ENCODE measurements at regions not wholly inside any gene's neighbourhood (a gene's known extent, or its start where the extent isn't known, plus 50 kb on each side); places are given as distances from the start of the nearest gene placed in this dataset.

DNA sequence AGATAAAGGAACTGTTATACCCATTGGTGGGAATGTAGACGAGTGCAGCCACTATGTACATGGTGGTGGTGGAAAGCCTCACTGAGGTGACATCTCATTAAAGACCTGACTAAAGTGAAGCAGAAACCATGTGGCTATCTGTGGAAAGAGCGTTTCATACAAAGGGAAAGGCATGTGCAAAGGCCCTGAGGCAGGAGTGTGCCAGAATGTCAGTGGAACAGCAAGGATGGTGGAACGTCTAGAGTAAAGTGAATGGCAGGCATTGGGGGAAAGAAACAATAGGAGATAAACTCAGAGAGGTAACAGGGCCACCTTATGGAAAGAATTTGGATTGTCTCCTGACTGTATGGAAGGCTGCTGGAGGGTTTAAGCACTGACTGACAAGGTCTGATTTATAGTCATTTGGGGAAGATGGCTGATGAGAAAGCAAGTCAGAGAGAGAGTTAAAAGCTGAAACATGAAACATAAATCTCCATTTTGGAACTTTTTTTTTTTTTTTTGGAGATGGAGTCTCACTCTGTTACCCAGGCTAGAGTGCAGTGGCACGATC, 245.7 kb downstream of the STK31 start:
- POLR2A ChIA-PET: no interaction called here
- Histone ChIP-seq H3K9me1 (replicated peaks; ENCODE audit: control insufficient read depth, extremely low read depth, insufficient read depth, low read length) (no peaks in the 10 kb centered on the region), H3K79me2 (ENCODE audit: control insufficient read depth, insufficient read depth, low read length) (no peaks in the 10 kb centered on the region), H3K9ac (replicated peaks; ENCODE audit: extremely low read depth, insufficient read depth, low read length) (no peak overlapping the region), H4K20me1 (replicated peaks; ENCODE audit: control insufficient read depth, extremely low read depth, insufficient read depth, low read length) (no peaks in the 10 kb centered on the region), H3K9me3 (replicated peaks; ENCODE audit: control insufficient read depth, insufficient read depth, low read length) (no peaks in the 10 kb centered on the region), H3K27me3 (ENCODE audit: control insufficient read depth in 2 of 2, insufficient read depth in 2 of 2, low read length in 2 of 2) (no peaks in the 10 kb centered on the region), H3K36me3 (ENCODE audit: control insufficient read depth in 2 of 2, extremely low read depth in 1 of 2, insufficient read depth in 2 of 2, low read length in 2 of 2) (no peaks in the 10 kb centered on the region), H3K4me3 (replicated peaks in 1 of 3; ENCODE audit: insufficient read depth in 1 of 3, low read depth in 1 of 3, low read length in 3 of 3) (no peak overlapping the region), H3K4me2 (ENCODE audit: insufficient read depth, low read length) (no peak overlapping the region), H3K4me1 (ENCODE audit: control insufficient read depth, extremely low read depth, insufficient read depth, low read length) (no peaks in the 10 kb centered on the region), H3K27ac (ENCODE audit: insufficient read depth, low read depth, low read length) (no peak overlapping the region), H2AFZ (ENCODE audit: low read depth, low read length) (no peak overlapping the region)
- dilution Hi-C loops (cut with MboI; ENCODE audit: extremely low pct_ligation_motif_present, low sequenced_read_pairs): no loop called here
- CTCF ChIA-PET: no interaction called here
- DNase-seq (ENCODE audit: low read depth, low spot score) (no peak), FAIRE-seq (no peak)
- BruUV-seq (replicated peaks): no TSS peak
- no peak for TF ChIP-seq GATA2 (IDR thresholded peaks at IDR 0.05; ENCODE audit: insufficient read depth, insufficient read length, low read depth, low read length)
- intact Hi-C loops (cut with micrococcal nuclease): no loop called here

GRCh38 chr7:23956772-23957576, 247.0 kb downstream of the STK31 start:
- BruUV-seq (replicated peaks): no TSS peak
- no peak for FAIRE-seq
- no peaks in the 10 kb centered on the region for H3K79me2 ChIP-seq (ENCODE audit: control insufficient read depth, insufficient read depth, low read length)
- no peak overlapping the region for H3K27ac ChIP-seq (ENCODE audit: insufficient read depth, low read depth, low read length)
- H2AFZ ChIP-seq (ENCODE audit: low read depth, low read length): no peak overlapping the region
- H3K4me2 ChIP-seq (ENCODE audit: insufficient read depth, low read length): no peak overlapping the region
- no peaks in the 10 kb centered on the region for H3K27me3 ChIP-seq (ENCODE audit: control insufficient read depth in 2 of 2, insufficient read depth in 2 of 2, low read length in 2 of 2)
- H3K9me3 ChIP-seq (replicated peaks; ENCODE audit: control insufficient read depth, insufficient read depth, low read length): no peaks in the 10 kb centered on the region
- no peak for DNase-seq (ENCODE audit: low read depth, low spot score)
- H3K36me3 ChIP-seq (ENCODE audit: control insufficient read depth in 2 of 2, extremely low read depth in 1 of 2, insufficient read depth in 2 of 2, low read length in 2 of 2): no peaks in the 10 kb centered on the region
- intact Hi-C loops (cut with micrococcal nuclease) (no loop called here), dilution Hi-C loops (cut with MboI; ENCODE audit: extremely low pct_ligation_motif_present, low sequenced_read_pairs) (no loop called here)
- H3K4me1 ChIP-seq (ENCODE audit: control insufficient read depth, extremely low read depth, insufficient read depth, low read length): no peaks in the 10 kb centered on the region
- CTCF ChIA-PET: no interaction called here
- TF ChIP-seq EZH2 (IDR thresholded peaks at IDR 0.05; ENCODE audit: borderline replicate concordance, low read depth, low read length, severe bottlenecking) (no peak), FOS (IDR thresholded peaks at IDR 0.05; ENCODE audit: borderline replicate concordance, insufficient read depth, low read length) (no peak), CTCF (IDR thresholded peaks at IDR 0.05; ENCODE audit: extremely low read depth in 1 of 2, insufficient read depth in 1 of 2, low read depth in 1 of 2, low read length in 2 of 2) (no peak), POLR2AphosphoS5 (IDR thresholded peaks at IDR 0.05; ENCODE audit: insufficient read depth, low read depth, low read length) (no peak), POLR2A (IDR thresholded peaks at IDR 0.05; ENCODE audit: low read depth, low read length) (no peak), JUN (IDR thresholded peaks at IDR 0.05; ENCODE audit: borderline replicate concordance, insufficient read depth, insufficient read length, low read depth) (no peak), GATA2 (IDR thresholded peaks at IDR 0.05; ENCODE audit: insufficient read depth, insufficient read length, low read depth, low read length) (no peak), MYC (IDR thresholded peaks at IDR 0.05; ENCODE audit: low read depth, low read length) (no peak)
- TF ChIP-seq, protein P1, sequence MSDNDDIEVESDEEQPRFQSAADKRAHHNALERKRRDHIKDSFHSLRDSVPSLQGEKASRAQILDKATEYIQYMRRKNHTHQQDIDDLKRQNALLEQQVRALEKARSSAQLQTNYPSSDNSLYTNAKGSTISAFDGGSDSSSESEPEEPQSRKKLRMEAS (IDR thresholded peaks at IDR 0.05; ENCODE audit: insufficient read depth, insufficient read length): no peak
- H3K4me3 ChIP-seq (replicated peaks in 1 of 3; ENCODE audit: insufficient read depth in 1 of 3, low read depth in 1 of 3, low read length in 3 of 3): no peak overlapping the region
- POLR2A ChIA-PET: no interaction called here
- no peak overlapping the region for H3K9ac ChIP-seq (replicated peaks; ENCODE audit: extremely low read depth, insufficient read depth, low read length)
- no peaks in the 10 kb centered on the region for H4K20me1 ChIP-seq (replicated peaks; ENCODE audit: control insufficient read depth, extremely low read depth, insufficient read depth, low read length)
- H3K9me1 ChIP-seq (replicated peaks; ENCODE audit: control insufficient read depth, extremely low read depth, insufficient read depth, low read length): no peaks in the 10 kb centered on the region

All from endothelial cell of umbilical vein (primary cell).